Thyroid gland (tissue), 4 donors: ENCODE measurements at regions not wholly inside any gene's neighbourhood (a gene's known extent, or its start where the extent isn't known, plus 50 kb on each side); places are given as distances from the start of the nearest gene placed in this dataset.

Experiments
- DNase-seq, 2 donors: peaks; one replicate each; pipeline ENCODE4 v3.0.0-alpha.2; 2019
- H3K27ac ChIP-seq, 3 donors: fragments of 200-600 bp; sonication (generic); 1 replicate in 2 of 3; 2 replicates in 1 of 3; pipeline ENCODE4 v1.5.1; 2016 to 2019; ENCODE audit warnings: mild to moderate bottlenecking in 1 of 3, moderate library complexity in 1 of 3
- H3K27me3 ChIP-seq: fragments of 200-600 bp; sonication (generic); one replicate; pipeline ENCODE4 v1.5.1; 2019
- H3K36me3 ChIP-seq, 2 donors: fragments of 200-600 bp; sonication (generic); one replicate each; pipeline ENCODE4 v1.5.1; 2016 to 2019
- H3K4me1 ChIP-seq, 2 donors: fragments of 200-600 bp; sonication (generic); one replicate each; pipeline ENCODE4 v1.5.1; 2017 to 2019
- H3K4me3 ChIP-seq, 3 donors: fragments of 200-600 bp; sonication (generic); replicated peaks in 1 of 3; 1 replicate in 2 of 3; 2 replicates in 1 of 3; pipeline ENCODE4 v1.5.1; 2016; ENCODE audit warnings: mild to moderate bottlenecking in 1 of 3
- H3K9me3 ChIP-seq: fragments of 200-600 bp; sonication (generic); one replicate; pipeline ENCODE4 v1.5.1; 2017
- POLR2A ChIP-seq, 2 donors: fragments of 450-650 bp; IDR thresholded peaks; one replicate each; pipeline ENCODE4 v1.6.1; 2017; ENCODE audit warnings: antibody characterized with exemption in 2 of 2, mild to moderate bottlenecking in 2 of 2, moderate library complexity in 1 of 2
- WGBS, 2 donors: methylation state at CpG; one replicate each; pipeline ENCODE4 v1.1.5; 2017; 5-methylcytosine and 5-hydroxymethylcytosine counted together
- intact Hi-C: fragments of 100-400 bp; cut with DNase I; formaldehyde crosslinking; loops from one replicate; pipeline ENCODE4 v1.15.1; 2023
- TF ChIP-seq, protein P1 (sequence below), 6 experiments: fragments of 200-600 bp in 3 of 6; fragments of 450-650 bp in 3 of 6; sonication (generic) in 3 of 6; IDR thresholded peaks; one replicate each; pipeline ENCODE4 v1.5.1; 2016 to 2019; ENCODE audit warnings: antibody characterized with exemption in 6 of 6, mild to moderate bottlenecking in 2 of 6, inconsistent platforms in 1 of 6, moderate library complexity in 1 of 6

DNA sequence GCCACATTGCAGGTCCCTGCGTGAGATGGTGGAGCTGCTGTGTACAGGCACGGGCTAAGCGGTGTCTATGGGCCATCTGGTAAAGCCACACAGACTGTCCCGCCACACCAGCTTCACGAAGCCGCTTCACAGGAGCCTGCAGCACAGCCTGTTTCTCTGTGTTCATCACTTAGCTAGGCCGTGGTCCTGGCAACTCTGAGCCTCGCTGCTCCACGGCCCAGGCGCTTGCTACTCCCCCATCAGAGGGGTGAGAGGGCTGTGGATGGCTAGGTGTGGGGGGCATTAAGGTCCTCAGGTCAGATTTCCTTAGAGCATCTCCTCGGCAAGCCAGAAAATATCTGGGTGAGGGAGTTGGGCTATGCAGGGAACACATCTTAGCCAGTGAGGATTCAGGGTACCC, 225.7 kb downstream of the GLI2 start:
- intact Hi-C loops: no loop called here

DNA sequence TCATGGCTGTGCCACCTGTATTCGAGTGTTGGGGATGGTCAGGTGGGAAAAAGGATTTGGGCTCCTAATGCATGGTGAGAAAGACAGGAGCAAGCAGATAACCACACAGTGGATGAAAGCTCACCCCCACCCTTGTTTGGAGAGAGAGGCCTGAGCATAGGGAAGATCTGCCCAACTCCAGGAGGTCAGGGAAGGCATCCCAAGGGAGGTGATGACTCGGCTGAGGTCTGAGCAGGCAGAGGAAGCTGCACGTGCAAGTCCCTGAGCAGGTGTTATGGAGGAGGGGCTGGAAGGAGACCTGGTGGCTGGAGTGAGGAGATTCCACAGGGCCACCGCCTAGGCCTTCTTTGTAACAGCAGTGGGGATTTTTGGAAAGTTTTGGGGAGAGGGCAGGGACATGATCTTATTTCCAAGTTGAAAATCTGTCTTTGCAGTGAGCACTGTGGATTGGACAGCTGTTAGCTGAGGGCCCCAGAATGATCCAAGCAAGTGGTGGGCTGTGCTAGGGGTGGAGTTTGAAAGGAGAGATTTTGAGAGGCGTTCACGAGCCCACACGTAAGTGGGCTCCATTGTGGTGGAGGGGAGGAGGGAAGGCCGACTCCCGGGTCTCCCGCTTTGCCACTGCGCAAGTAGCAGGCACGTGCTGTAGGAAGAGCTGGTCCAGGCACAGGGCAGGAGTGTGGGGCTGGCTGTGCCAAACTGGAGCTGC, 228.5 kb downstream of the GLI2 start:
- 67 to 77% methylated on average over 12 of the region's 12 CpGs for WGBS, 2 donors

More for the DNA sequence above, 225.7 kb downstream of the GLI2 start:
- WGBS, 2 donors: 69 to 80% methylated on average over 11 of the region's 11 CpGs
- H3K9me3 ChIP-seq: no peaks in the 10 kb centered on the region
- H3K36me3 ChIP-seq: no peaks in the 10 kb centered on the region
- no peak for DNase-seq
- peaks cover 3 to 5% of the 10 kb centered on the region in 2 donors for H3K4me1 ChIP-seq
- no peaks in the 10 kb centered on the region for H3K27me3 ChIP-seq
- no peak for TF ChIP-seq POLR2A (IDR thresholded peaks at IDR 0.05)
- TF ChIP-seq, protein P1, sequence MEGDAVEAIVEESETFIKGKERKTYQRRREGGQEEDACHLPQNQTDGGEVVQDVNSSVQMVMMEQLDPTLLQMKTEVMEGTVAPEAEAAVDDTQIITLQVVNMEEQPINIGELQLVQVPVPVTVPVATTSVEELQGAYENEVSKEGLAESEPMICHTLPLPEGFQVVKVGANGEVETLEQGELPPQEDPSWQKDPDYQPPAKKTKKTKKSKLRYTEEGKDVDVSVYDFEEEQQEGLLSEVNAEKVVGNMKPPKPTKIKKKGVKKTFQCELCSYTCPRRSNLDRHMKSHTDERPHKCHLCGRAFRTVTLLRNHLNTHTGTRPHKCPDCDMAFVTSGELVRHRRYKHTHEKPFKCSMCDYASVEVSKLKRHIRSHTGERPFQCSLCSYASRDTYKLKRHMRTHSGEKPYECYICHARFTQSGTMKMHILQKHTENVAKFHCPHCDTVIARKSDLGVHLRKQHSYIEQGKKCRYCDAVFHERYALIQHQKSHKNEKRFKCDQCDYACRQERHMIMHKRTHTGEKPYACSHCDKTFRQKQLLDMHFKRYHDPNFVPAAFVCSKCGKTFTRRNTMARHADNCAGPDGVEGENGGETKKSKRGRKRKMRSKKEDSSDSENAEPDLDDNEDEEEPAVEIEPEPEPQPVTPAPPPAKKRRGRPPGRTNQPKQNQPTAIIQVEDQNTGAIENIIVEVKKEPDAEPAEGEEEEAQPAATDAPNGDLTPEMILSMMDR (IDR thresholded peaks at IDR 0.05): no peak
- H3K27ac ChIP-seq: no peak overlapping the region
- H3K4me3 ChIP-seq: no peak overlapping the region

DNA sequence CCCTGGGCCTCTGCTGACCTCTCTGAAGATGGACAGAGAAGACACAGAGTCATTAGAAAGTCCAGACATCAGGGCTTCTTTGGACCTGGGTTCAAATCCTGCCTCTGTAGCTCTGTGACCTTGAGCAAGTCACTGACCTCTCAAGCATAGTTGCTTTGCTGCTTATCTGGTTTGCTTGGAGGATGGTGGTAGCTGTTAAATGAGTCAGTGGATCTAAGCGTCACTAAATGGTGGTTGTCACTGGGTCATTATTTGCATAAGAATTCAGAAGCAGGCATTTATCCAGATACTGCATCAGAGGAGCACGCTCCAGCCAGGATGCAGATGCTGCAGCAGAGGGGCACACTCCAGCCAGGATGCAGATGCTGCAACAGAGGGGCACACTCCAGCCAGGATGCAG, 229.2 kb downstream of the GLI2 start:
- WGBS, 2 donors: 92% methylated on average over 2 of the region's 2 CpGs
- Histone ChIP-seq H3K36me3 (no peaks in the 10 kb centered on the region), H3K27me3 (no peaks in the 10 kb centered on the region), H3K4me1 (no peaks in the 10 kb centered on the region), H3K4me3 (no peak overlapping the region), H3K27ac (no peak overlapping the region), H3K9me3 (no peaks in the 10 kb centered on the region)
- intact Hi-C loops: no loop called here
- DNase-seq: no peak
- TF ChIP-seq, protein P1 (IDR thresholded peaks at IDR 0.05): no peak
- no peak for TF ChIP-seq POLR2A (IDR thresholded peaks at IDR 0.05)

More for the DNA sequence above, 228.5 kb downstream of the GLI2 start:
- H3K9me3 ChIP-seq: no peaks in the 10 kb centered on the region
- DNase-seq: no peak
- intact Hi-C loops: no loop called here
- H3K4me1 ChIP-seq: peaks cover under 1% of the 10 kb centered on the region in 2 donors
- H3K27ac ChIP-seq: no peak overlapping the region
- H3K27me3 ChIP-seq: no peaks in the 10 kb centered on the region
- no peak overlapping the region for H3K4me3 ChIP-seq
- TF ChIP-seq, protein P1 (IDR thresholded peaks at IDR 0.05): no peak
- no peak for TF ChIP-seq POLR2A (IDR thresholded peaks at IDR 0.05)
- no peaks in the 10 kb centered on the region for H3K36me3 ChIP-seq

DNA sequence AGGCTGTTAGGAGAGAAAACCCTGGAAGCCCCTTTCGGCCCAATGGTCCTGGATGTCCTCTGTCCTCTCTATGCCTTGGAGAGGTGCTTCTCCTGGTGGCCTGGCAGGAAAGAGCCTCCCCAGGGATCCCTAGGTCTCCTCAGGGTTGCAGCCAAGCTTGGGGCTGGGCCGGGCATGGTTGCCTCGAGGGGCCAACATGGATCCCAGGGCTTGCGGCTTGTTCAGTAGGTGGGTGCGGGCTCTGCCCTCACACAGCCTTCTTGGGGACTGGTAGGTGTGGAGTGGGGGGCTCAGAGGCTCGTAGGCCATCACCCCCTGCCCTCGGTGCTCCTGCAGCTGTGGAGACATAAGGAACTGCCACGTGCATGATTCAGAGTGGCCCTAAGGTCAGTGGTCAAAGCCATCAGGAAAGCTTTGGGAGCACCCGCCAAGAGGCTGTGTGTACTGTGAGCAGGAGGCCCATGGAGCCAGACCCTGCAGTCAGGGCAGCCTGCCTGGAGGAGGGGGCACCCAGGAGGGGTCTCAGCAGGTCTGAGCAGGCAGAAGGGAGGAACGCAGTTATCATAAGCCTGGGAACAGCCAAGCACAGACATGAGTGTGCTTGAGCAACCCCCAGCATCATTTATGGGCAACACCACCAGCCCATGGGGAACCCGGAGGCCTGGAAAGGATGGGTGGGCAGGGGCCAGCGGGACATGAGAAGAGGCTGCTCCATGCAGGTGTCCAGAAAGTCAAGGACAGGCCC, 231.0 kb downstream of the GLI2 start:
- H3K9me3 ChIP-seq: no peaks in the 10 kb centered on the region
- TF ChIP-seq, protein P1 (IDR thresholded peaks at IDR 0.05): no peak
- TF ChIP-seq POLR2A (IDR thresholded peaks at IDR 0.05): no peak
- intact Hi-C loops: no loop called here
- no peaks in the 10 kb centered on the region for H3K27me3 ChIP-seq
- no peaks in the 10 kb centered on the region for H3K4me1 ChIP-seq
- no peak for DNase-seq
- H3K4me3 ChIP-seq: no peak overlapping the region
- WGBS, 2 donors: 93 to 95% methylated on average over 4 to 10 of the region's 12 CpGs
- no peaks in the 10 kb centered on the region for H3K36me3 ChIP-seq
- H3K27ac ChIP-seq: no peak overlapping the region
